DMS 273 (cell line): ENCODE measurements at regions not wholly inside any gene's neighbourhood (a gene's known extent, or its start where the extent isn't known, plus 50 kb on each side); places are given as distances from the start of the nearest gene placed in this dataset.

ENCODE experiments used
- DNase-seq: peaks from one replicate; lab custom pipeline; 2025; ENCODE audit not compliant: unreplicated experiment; lab: John Stamatoyannopoulos, UW

- DNase-seq = peak; percentile 61
Measured at GRCh38 chr10:61100887-61101286, 156.9 kb upstream of the RHOBTB1 start.

- DNase-seq = no peak
Measured at GRCh38 chr10:61099756-61100155, 155.8 kb upstream of the RHOBTB1 start.

GRCh38 chr10:61098966-61099365 is 155.0 kb upstream of the RHOBTB1 start:
- DNase-seq = no peak

GRCh38 chr10:61097026-61097425 is 153.0 kb upstream of the RHOBTB1 start:
- no peak for DNase-seq

GRCh38 chr10:61096056-61096455 is 152.1 kb upstream of the RHOBTB1 start:
- DNase-seq = no peak

GRCh38 chr10:61091531-61091930 is 147.5 kb upstream of the RHOBTB1 start:
- no peak for DNase-seq

- no peak for DNase-seq
Measured at GRCh38 chr10:61089251-61089650, 145.3 kb upstream of the RHOBTB1 start.

GRCh38 chr10:61084493-61084892 is 140.5 kb upstream of the RHOBTB1 start:
- no peak for DNase-seq

- no peak for DNase-seq
Measured at GRCh38 chr10:61081301-61081700, 137.3 kb upstream of the RHOBTB1 start.

- DNase-seq = peak; percentile 3
Measured at GRCh38 chr10:61078542-61079275, 134.7 kb upstream of the RHOBTB1 start.

- no peak for DNase-seq
Measured at GRCh38 chr10:61076572-61077114, 132.7 kb upstream of the RHOBTB1 start.

- no peak for DNase-seq
Measured at GRCh38 chr10:61073391-61073790, 129.4 kb upstream of the RHOBTB1 start.

- no peak for DNase-seq
Measured at GRCh38 chr10:61071580-61071979, 127.6 kb upstream of the RHOBTB1 start.

- no peak for DNase-seq
Measured at GRCh38 chr10:61068471-61068870, 124.5 kb upstream of the RHOBTB1 start.

GRCh38 chr10:61067671-61068336 is 123.8 kb upstream of the RHOBTB1 start:
- no peak for DNase-seq

GRCh38 chr10:61066661-61067344 is 122.8 kb upstream of the RHOBTB1 start:
- DNase-seq = no peak

- no peak for DNase-seq
Measured at GRCh38 chr10:61065051-61065450, 121.1 kb upstream of the RHOBTB1 start.

- DNase-seq = no peak
Measured at GRCh38 chr10:61064356-61064755, 120.4 kb upstream of the RHOBTB1 start.

GRCh38 chr10:61063901-61064300 is 119.9 kb upstream of the RHOBTB1 start:
- DNase-seq = no peak

GRCh38 chr10:61063034-61063433 is 119.0 kb upstream of the RHOBTB1 start:
- no peak for DNase-seq

- no peak for DNase-seq
Measured at GRCh38 chr10:61061923-61062504, 118.0 kb upstream of the RHOBTB1 start.
